HepG2 (cell line): ENCODE measurements at regions not wholly inside any gene's neighbourhood (a gene's known extent, or its start where the extent isn't known, plus 50 kb on each side); places are given as distances from the start of the nearest gene placed in this dataset.

Experiments used
- CHCHD3 ChIP-seq: sonication (generic); formaldehyde crosslinking; IDR thresholded peaks from 2 replicates; pipeline ENCODE4 v1.8.0; 2022; ENCODE audit warnings: mild to moderate bottlenecking, missing genetic modification reagents, moderate library complexity
- IKZF1 ChIP-seq: fragments of 450-650 bp; IDR thresholded peaks from 2 replicates; pipeline ENCODE4 v1.7.1; 2016
- KAT2B ChIP-seq: fragments of 150-350 bp; IDR thresholded peaks from 2 replicates; pipeline ENCODE4 v1.6.1; 2014; ENCODE audit warnings: low read depth, low read length, borderline replicate concordance
- KLF15 ChIP-seq: sonication (generic); formaldehyde crosslinking; IDR thresholded peaks from 2 replicates; pipeline ENCODE4 v1.8.1; 2023; ENCODE audit warnings: borderline replicate concordance, mild to moderate bottlenecking, inconsistent platforms, missing genetic modification reagents, mixed read lengths
- LCORL ChIP-seq, 2 experiments: fragments of 450-650 bp in 1 of 2; sonication (generic) in 1 of 2; formaldehyde crosslinking in 1 of 2; IDR thresholded peaks; 2 replicates each; pipeline versions ENCODE4 v1.5.0 to v1.6.1; 2017 to 2020; ENCODE audit warnings: antibody characterized with exemption in 1 of 2, missing genetic modification reagents in 1 of 2
- MATR3 ChIP-seq: sonication (generic); formaldehyde crosslinking; IDR thresholded peaks from 2 replicates; pipeline ENCODE4 v1.4.0; 2020; ENCODE audit warnings: missing genetic modification reagents
- PPARG ChIP-seq: conservative IDR thresholded peaks from 2 replicates; pipeline ENCODE4 v1.6.1; 2016; ENCODE audit warnings: missing biosample characterization, missing genetic modification reagents
- ZNF329 ChIP-seq: sonication (generic); formaldehyde crosslinking; IDR thresholded peaks from 2 replicates; pipeline ENCODE4 v1.9.0; 2021; ENCODE audit warnings: low read depth, mild to moderate bottlenecking, missing genetic modification reagents
- ZNF530 ChIP-seq: sonication (generic); formaldehyde crosslinking; IDR thresholded peaks from 2 replicates; pipeline ENCODE4 v1.5.0; 2020; ENCODE audit warnings: low read depth, mild to moderate bottlenecking, missing genetic modification reagents
- ZNF816 ChIP-seq: sonication (generic); formaldehyde crosslinking; IDR thresholded peaks from 2 replicates; pipeline ENCODE4 v1.8.0; 2022; ENCODE audit warnings: missing genetic modification reagents, mild to moderate bottlenecking, borderline replicate concordance
- TF ChIP-seq, protein P1 (sequence below): sonication (generic); formaldehyde crosslinking; IDR thresholded peaks from 2 replicates; pipeline ENCODE4 v1.4.0; 2020; ENCODE audit warnings: missing genetic modification reagents, borderline replicate concordance
- TF ChIP-seq, protein P2 (sequence below): sonication (generic); formaldehyde crosslinking; IDR thresholded peaks from 2 replicates; pipeline ENCODE4 v1.8.0; 2022; ENCODE audit warnings: mild to moderate bottlenecking, missing genetic modification reagents, borderline replicate concordance
- TF ChIP-seq, protein P3 (sequence below): sonication (generic); formaldehyde crosslinking; IDR thresholded peaks from 2 replicates; pipeline ENCODE4 v1.4.0; 2020; ENCODE audit warnings: low read depth, mild to moderate bottlenecking, missing genetic modification reagents

DNA sequence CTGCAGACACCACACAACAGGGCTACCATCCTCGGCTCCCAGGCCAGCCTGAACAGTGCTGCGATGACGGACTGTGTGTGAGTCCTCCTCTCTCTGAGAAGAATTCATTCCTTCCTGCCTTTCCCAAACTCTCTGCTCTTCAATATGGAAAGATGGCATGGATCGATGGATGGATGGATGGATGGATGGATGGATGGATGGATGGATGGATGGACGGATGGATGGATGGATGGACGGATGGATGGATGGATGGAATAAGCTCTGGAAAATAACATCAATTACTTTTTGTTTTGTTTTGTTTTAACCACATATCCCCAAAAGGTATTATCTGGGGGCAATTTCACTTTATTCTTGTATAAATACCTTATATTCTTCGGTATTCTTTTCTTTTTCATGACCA, 151.9 kb downstream of the AKR1D1 start (continued):
- TF ChIP-seq, protein P1, sequence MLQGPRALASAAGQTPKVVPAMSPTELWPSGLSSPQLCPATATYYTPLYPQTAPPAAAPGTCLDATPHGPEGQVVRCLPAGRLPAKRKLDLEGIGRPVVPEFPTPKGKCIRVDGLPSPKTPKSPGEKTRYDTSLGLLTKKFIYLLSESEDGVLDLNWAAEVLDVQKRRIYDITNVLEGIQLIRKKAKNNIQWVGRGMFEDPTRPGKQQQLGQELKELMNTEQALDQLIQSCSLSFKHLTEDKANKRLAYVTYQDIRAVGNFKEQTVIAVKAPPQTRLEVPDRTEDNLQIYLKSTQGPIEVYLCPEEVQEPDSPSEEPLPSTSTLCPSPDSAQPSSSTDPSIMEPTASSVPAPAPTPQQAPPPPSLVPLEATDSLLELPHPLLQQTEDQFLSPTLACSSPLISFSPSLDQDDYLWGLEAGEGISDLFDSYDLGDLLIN, result no peak
- no peak for TF ChIP-seq KAT2B
- no peak for TF ChIP-seq KLF15 (CRISPR knock-in tag)
- TF ChIP-seq MATR3 (CRISPR knock-in tag), result no peak
- no peak for TF ChIP-seq ZNF329 (CRISPR knock-in tag)
- no peak for TF ChIP-seq ZNF530 (CRISPR knock-in tag)
- TF ChIP-seq ZNF816, result no peak
- no peak for TF ChIP-seq LCORL (IDR thresholded peaks at IDR 0.05)
- no peak for TF ChIP-seq LCORL (CRISPR knock-in tag; IDR thresholded peaks at IDR 0.05)
- TF ChIP-seq, protein P2, sequence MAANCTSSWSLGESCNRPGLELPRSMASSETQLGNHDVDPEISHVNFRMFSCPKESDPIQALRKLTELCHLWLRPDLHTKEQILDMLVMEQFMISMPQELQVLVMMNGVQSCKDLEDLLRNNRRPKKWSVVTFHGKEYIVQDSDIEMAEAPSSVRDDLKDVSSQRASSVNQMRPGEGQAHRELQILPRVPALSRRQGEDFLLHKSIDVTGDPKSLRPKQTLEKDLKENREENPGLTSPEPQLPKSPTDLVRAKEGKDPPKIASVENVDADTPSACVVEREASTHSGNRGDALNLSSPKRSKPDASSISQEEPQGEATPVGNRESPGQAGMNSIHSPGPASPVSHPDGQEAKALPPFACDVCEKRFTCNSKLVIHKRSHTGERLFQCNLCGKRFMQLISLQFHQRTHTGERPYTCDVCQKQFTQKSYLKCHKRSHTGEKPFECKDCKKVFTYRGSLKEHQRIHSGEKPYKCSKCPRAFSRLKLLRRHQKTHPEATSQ, result no peak
- no peak for TF ChIP-seq IKZF1
- no peak for TF ChIP-seq PPARG (CRISPR knock-in tag)
- no peak for TF ChIP-seq CHCHD3 (CRISPR knock-in tag)
- TF ChIP-seq, protein P3, sequence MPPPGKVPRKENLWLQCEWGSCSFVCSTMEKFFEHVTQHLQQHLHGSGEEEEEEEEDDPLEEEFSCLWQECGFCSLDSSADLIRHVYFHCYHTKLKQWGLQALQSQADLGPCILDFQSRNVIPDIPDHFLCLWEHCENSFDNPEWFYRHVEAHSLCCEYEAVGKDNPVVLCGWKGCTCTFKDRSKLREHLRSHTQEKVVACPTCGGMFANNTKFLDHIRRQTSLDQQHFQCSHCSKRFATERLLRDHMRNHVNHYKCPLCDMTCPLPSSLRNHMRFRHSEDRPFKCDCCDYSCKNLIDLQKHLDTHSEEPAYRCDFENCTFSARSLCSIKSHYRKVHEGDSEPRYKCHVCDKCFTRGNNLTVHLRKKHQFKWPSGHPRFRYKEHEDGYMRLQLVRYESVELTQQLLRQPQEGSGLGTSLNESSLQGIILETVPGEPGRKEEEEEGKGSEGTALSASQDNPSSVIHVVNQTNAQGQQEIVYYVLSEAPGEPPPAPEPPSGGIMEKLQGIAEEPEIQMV, result no peak
